Caco-2 (cell line): ENCODE measurements at regions not wholly inside any gene's neighbourhood (a gene's known extent, or its start where the extent isn't known, plus 50 kb on each side); places are given as distances from the start of the nearest gene placed in this dataset.

Experiments
- BruUV-seq: library from RNA; stranded (reverse); fragments of 400-500 nt; replicated peaks from 2 replicates; lab custom pipeline; 2021; lab: Mats Ljungman, UMichigan
- CTCF ChIA-PET: fragments of 300-600 bp; sonication (Branson Sonifier 250); formaldehyde crosslinking; loops from one replicate; lab custom pipeline; 2022; ENCODE audit warnings: antibody characterized with exemption; lab: Charles Lee
- POLR2A ChIA-PET: fragments of 300-600 bp; sonication (Branson Sonifier 250); formaldehyde crosslinking; loops from one replicate; lab custom pipeline; 2022; ENCODE audit warnings: antibody characterized with exemption; lab: Charles Lee
- DNase-seq, 2 experiments: peaks; one replicate each; pipeline versions ENCODE4 v3.0.0 to v3.0.0-alpha.2; 2020 to 2022
- H3K27me3 ChIP-seq: replicated peaks from 2 replicates; pipeline ENCODE4 v1.6.0; 2011; ENCODE audit warnings: low read length; ENCODE audit not compliant: control insufficient read depth, insufficient read depth
- H3K36me3 ChIP-seq: 2 replicates; pipeline ENCODE4 v1.5.1; 2011; ENCODE audit warnings: low read length; ENCODE audit not compliant: control insufficient read depth, insufficient read depth
- H3K4me1 ChIP-seq: fragments of 250-450 bp; sonication (Bioruptor Pico); 2 replicates; pipeline ENCODE4 v1.5.1; 2020; ENCODE audit warnings: mild to moderate bottlenecking
- H3K4me3 ChIP-seq: 2 replicates; pipeline ENCODE4 v1.5.1; 2011; ENCODE audit warnings: low read depth, mild to moderate bottlenecking, control low read depth, low read length
- H3K9me3 ChIP-seq: fragments of 250-450 bp; sonication (Bioruptor Pico); 2 replicates; pipeline ENCODE4 v1.5.1; 2020; ENCODE audit warnings: mild to moderate bottlenecking, moderate library complexity
- H3K27ac Mint-ChIP-seq: one replicate; pipeline ENCODE4 v1.8.0; 2022; ENCODE audit warnings: mixed read lengths; ENCODE audit not compliant: unreplicated experiment
- H3K27me3 Mint-ChIP-seq: one replicate; pipeline ENCODE4 v1.8.0; 2022; ENCODE audit warnings: mixed read lengths; ENCODE audit not compliant: insufficient read depth, unreplicated experiment
- H3K36me3 Mint-ChIP-seq: one replicate; pipeline ENCODE4 v1.8.0; 2022; ENCODE audit warnings: mild to moderate bottlenecking, mixed read lengths; ENCODE audit not compliant: insufficient read depth, unreplicated experiment
- H3K4me1 Mint-ChIP-seq: one replicate; pipeline ENCODE4 v1.8.0; 2022; ENCODE audit warnings: low read depth, mixed read lengths; ENCODE audit not compliant: unreplicated experiment
- H3K4me3 Mint-ChIP-seq: one replicate; pipeline ENCODE4 v1.8.0; 2022; ENCODE audit warnings: mild to moderate bottlenecking, moderate library complexity, mixed read lengths; ENCODE audit not compliant: unreplicated experiment
- H3K9me3 Mint-ChIP-seq: one replicate; pipeline ENCODE4 v1.8.0; 2022; ENCODE audit warnings: mixed read lengths; ENCODE audit not compliant: unreplicated experiment
- CTCF ChIP-seq, 2 experiments: fragments of 200-600 bp in 1 of 2; IDR thresholded peaks; 1 replicate in 1 of 2; 2 replicates in 1 of 2; pipeline versions ENCODE4 v1.5.1 to v1.8.0; 2011 to 2022; ENCODE audit warnings: antibody characterized with exemption in 1 of 2, control low read depth in 1 of 2, inconsistent platforms in 1 of 2, low read depth in 1 of 2, low read length in 1 of 2, mild to moderate bottlenecking in 1 of 2, moderate library complexity in 1 of 2; ENCODE audit not compliant: insufficient read depth in 1 of 2, severe bottlenecking in 1 of 2, unreplicated experiment in 1 of 2
- intact Hi-C: fragments of 100-400 bp; cut with micrococcal nuclease; formaldehyde crosslinking; loops from one replicate; pipeline ENCODE4 v1.10.0; 2022; ENCODE audit not compliant: unreplicated experiment

- H3K36me3 ChIP-seq, result no peaks in the 10 kb centered on the region
- Mint-ChIP-seq H3K27ac (no peak overlapping the region), H3K4me1 (peaks cover 9% of the 10 kb centered on the region), H3K36me3 (no peaks in the 10 kb centered on the region), H3K27me3 (no peaks in the 10 kb centered on the region), H3K9me3 (no peaks in the 10 kb centered on the region), H3K4me3 (no peak overlapping the region)
- H3K4me1 ChIP-seq, result peaks cover 5% of the 10 kb centered on the region; the same call in 1 of the 2 replicates
- no TSS peak for BruUV-seq
- ChIA-PET POLR2A (no interaction called here), CTCF (no interaction called here)
- no peaks in the 10 kb centered on the region for H3K27me3 ChIP-seq
- intact Hi-C loops, result no loop called here
- H3K9me3 ChIP-seq, result no peaks in the 10 kb centered on the region
- TF ChIP-seq CTCF (IDR thresholded peaks at IDR 0.05; ENCODE audit: insufficient read depth in 1 of 2, low read depth in 1 of 2, low read length in 1 of 2, severe bottlenecking in 1 of 2, unreplicated experiment in 1 of 2), result no peak
- DNase-seq, result no peak
- H3K4me3 ChIP-seq, result no peak overlapping the region
Measured at GRCh38 chrX:96445531-96446065, 239.0 kb upstream of the DIAPH2 start.

- H3K9me3 Mint-ChIP-seq, result no peaks in the 10 kb centered on the region
- no peaks in the 10 kb centered on the region for H3K27me3 Mint-ChIP-seq
- DNase-seq, result no peak
- H3K4me3 Mint-ChIP-seq, result no peak overlapping the region
- no TSS peak for BruUV-seq
- Histone ChIP-seq H3K4me3 (no peak overlapping the region), H3K27me3 (no peaks in the 10 kb centered on the region), H3K9me3 (no peaks in the 10 kb centered on the region), H3K36me3 (no peaks in the 10 kb centered on the region), H3K4me1 (peaks cover 5% of the 10 kb centered on the region; the same call in 1 of the 2 replicates)
- ChIA-PET POLR2A (no interaction called here), CTCF (no interaction called here)
- no peak for TF ChIP-seq CTCF (IDR thresholded peaks at IDR 0.05; ENCODE audit: insufficient read depth in 1 of 2, low read depth in 1 of 2, low read length in 1 of 2, severe bottlenecking in 1 of 2, unreplicated experiment in 1 of 2)
- no peak overlapping the region for H3K27ac Mint-ChIP-seq
- intact Hi-C loops, result no loop called here
- H3K4me1 Mint-ChIP-seq, result peaks cover under 1% of the 10 kb centered on the region
- H3K36me3 Mint-ChIP-seq, result no peaks in the 10 kb centered on the region
Measured at GRCh38 chrX:96446524-96446923, 238.1 kb upstream of the DIAPH2 start.

- Mint-ChIP-seq H3K4me1 (no peaks in the 10 kb centered on the region), H3K36me3 (no peaks in the 10 kb centered on the region), H3K9me3 (no peaks in the 10 kb centered on the region), H3K27me3 (no peaks in the 10 kb centered on the region), H3K27ac (no peak overlapping the region), H3K4me3 (no peak overlapping the region)
- no TSS peak for BruUV-seq
- no peaks in the 10 kb centered on the region for H3K27me3 ChIP-seq
- H3K36me3 ChIP-seq, result no peaks in the 10 kb centered on the region
- no peak for DNase-seq
- H3K4me1 ChIP-seq, result peaks cover 5% of the 10 kb centered on the region; the same call in 1 of the 2 replicates
- POLR2A ChIA-PET, result no interaction called here
- intact Hi-C loops, result no loop called here
- CTCF ChIA-PET, result no interaction called here
- no peak for TF ChIP-seq CTCF (IDR thresholded peaks at IDR 0.05; ENCODE audit: insufficient read depth in 1 of 2, low read depth in 1 of 2, low read length in 1 of 2, severe bottlenecking in 1 of 2, unreplicated experiment in 1 of 2)
- no peak overlapping the region for H3K4me3 ChIP-seq
- no peaks in the 10 kb centered on the region for H3K9me3 ChIP-seq
Measured at GRCh38 chrX:96447161-96447560, 237.5 kb upstream of the DIAPH2 start.
